ENCODE measurements at regions not wholly inside any gene's neighbourhood (a gene's known extent, or its start where the extent isn't known, plus 50 kb on each side); places are given as distances from the start of the nearest gene placed in this dataset.

GRCh38 chr3:28973609-28974008 lies 307.3 kb upstream of the RBMS3 start:
- H2AFZ ChIP-seq (ENCODE audit: low read depth, low read length): no peak overlapping the region
- peaks cover 5% of the 10 kb centered on the region for H3K9me3 ChIP-seq (ENCODE audit: low read length)
- H3K27me3 ChIP-seq (ENCODE audit: insufficient read depth, low read length): no peaks in the 10 kb centered on the region
- H3K36me3 ChIP-seq (ENCODE audit: insufficient read depth, low read length): no peaks in the 10 kb centered on the region
- H3K4me1 ChIP-seq (ENCODE audit: insufficient read depth, low read length): no peaks in the 10 kb centered on the region
- no peak overlapping the region for H3K4me3 ChIP-seq (ENCODE audit: low read length)

- no peaks in the 10 kb centered on the region for H3K36me3 ChIP-seq (ENCODE audit: insufficient read depth, low read length)
- H3K4me3 ChIP-seq (ENCODE audit: low read length): no peak overlapping the region
- no peak overlapping the region for H2AFZ ChIP-seq (ENCODE audit: low read depth, low read length)
- no peaks in the 10 kb centered on the region for H3K4me1 ChIP-seq (ENCODE audit: insufficient read depth, low read length)
- H3K9me3 ChIP-seq (ENCODE audit: low read length): no peaks in the 10 kb centered on the region
- H3K27me3 ChIP-seq (ENCODE audit: insufficient read depth, low read length): no peaks in the 10 kb centered on the region
Observed at GRCh38 chr3:28978092-28978491, 302.8 kb upstream of the RBMS3 start.

GRCh38 chr3:28980131-28980530 lies 300.7 kb upstream of the RBMS3 start:
- no peaks in the 10 kb centered on the region for H3K27me3 ChIP-seq (ENCODE audit: insufficient read depth, low read length)
- no peaks in the 10 kb centered on the region for H3K9me3 ChIP-seq (ENCODE audit: low read length)
- no peak overlapping the region for H2AFZ ChIP-seq (ENCODE audit: low read depth, low read length)
- H3K4me3 ChIP-seq (ENCODE audit: low read length): no peak overlapping the region
- H3K36me3 ChIP-seq (ENCODE audit: insufficient read depth, low read length): no peaks in the 10 kb centered on the region
- no peaks in the 10 kb centered on the region for H3K4me1 ChIP-seq (ENCODE audit: insufficient read depth, low read length)

GRCh38 chr3:28980631-28981030 lies 300.2 kb upstream of the RBMS3 start:
- no peak overlapping the region for H2AFZ ChIP-seq (ENCODE audit: low read depth, low read length)
- H3K36me3 ChIP-seq (ENCODE audit: insufficient read depth, low read length): no peaks in the 10 kb centered on the region
- H3K4me3 ChIP-seq (ENCODE audit: low read length): no peak overlapping the region
- no peaks in the 10 kb centered on the region for H3K9me3 ChIP-seq (ENCODE audit: low read length)
- no peaks in the 10 kb centered on the region for H3K4me1 ChIP-seq (ENCODE audit: insufficient read depth, low read length)
- H3K27me3 ChIP-seq (ENCODE audit: insufficient read depth, low read length): no peaks in the 10 kb centered on the region

- Histone ChIP-seq H3K4me1 (ENCODE audit: insufficient read depth, low read length) (no peaks in the 10 kb centered on the region), H3K27me3 (ENCODE audit: insufficient read depth, low read length) (no peaks in the 10 kb centered on the region), H3K4me3 (ENCODE audit: low read length) (no peak overlapping the region), H3K36me3 (ENCODE audit: insufficient read depth, low read length) (no peaks in the 10 kb centered on the region), H3K9me3 (ENCODE audit: low read length) (no peaks in the 10 kb centered on the region), H2AFZ (ENCODE audit: low read depth, low read length) (no peak overlapping the region)
Observed at GRCh38 chr3:28982906-28983305, 298.0 kb upstream of the RBMS3 start.

GRCh38 chr3:28986922-28987321 lies 293.9 kb upstream of the RBMS3 start:
- no peaks in the 10 kb centered on the region for H3K27me3 ChIP-seq (ENCODE audit: insufficient read depth, low read length)
- H3K4me1 ChIP-seq (ENCODE audit: insufficient read depth, low read length): no peaks in the 10 kb centered on the region
- no peaks in the 10 kb centered on the region for H3K9me3 ChIP-seq (ENCODE audit: low read length)
- no peak overlapping the region for H2AFZ ChIP-seq (ENCODE audit: low read depth, low read length)
- no peaks in the 10 kb centered on the region for H3K36me3 ChIP-seq (ENCODE audit: insufficient read depth, low read length)
- no peak overlapping the region for H3K4me3 ChIP-seq (ENCODE audit: low read length)

- Histone ChIP-seq H3K9me3 (ENCODE audit: low read length) (no peaks in the 10 kb centered on the region), H3K4me1 (ENCODE audit: insufficient read depth, low read length) (no peaks in the 10 kb centered on the region), H2AFZ (ENCODE audit: low read depth, low read length) (peak overlapping the region; percentile 47), H3K27me3 (ENCODE audit: insufficient read depth, low read length) (no peaks in the 10 kb centered on the region), H3K4me3 (ENCODE audit: low read length) (no peak overlapping the region), H3K36me3 (ENCODE audit: insufficient read depth, low read length) (no peaks in the 10 kb centered on the region)
Observed at GRCh38 chr3:28989646-28990089, 291.2 kb upstream of the RBMS3 start.

- H3K4me3 ChIP-seq (ENCODE audit: low read length): no peak overlapping the region
- no peaks in the 10 kb centered on the region for H3K4me1 ChIP-seq (ENCODE audit: insufficient read depth, low read length)
- no peaks in the 10 kb centered on the region for H3K27me3 ChIP-seq (ENCODE audit: insufficient read depth, low read length)
- H3K36me3 ChIP-seq (ENCODE audit: insufficient read depth, low read length): no peaks in the 10 kb centered on the region
- H3K9me3 ChIP-seq (ENCODE audit: low read length): no peaks in the 10 kb centered on the region
- no peak overlapping the region for H2AFZ ChIP-seq (ENCODE audit: low read depth, low read length)
Observed at GRCh38 chr3:28994161-28994905, 286.5 kb upstream of the RBMS3 start.

GRCh38 chr3:29004885-29005599 lies 275.8 kb upstream of the RBMS3 start:
- Histone ChIP-seq H3K4me1 (ENCODE audit: insufficient read depth, low read length) (no peaks in the 10 kb centered on the region), H3K36me3 (ENCODE audit: insufficient read depth, low read length) (no peaks in the 10 kb centered on the region), H3K27me3 (ENCODE audit: insufficient read depth, low read length) (no peaks in the 10 kb centered on the region), H2AFZ (ENCODE audit: low read depth, low read length) (no peak overlapping the region), H3K9me3 (ENCODE audit: low read length) (no peaks in the 10 kb centered on the region), H3K4me3 (ENCODE audit: low read length) (no peak overlapping the region)

- no peak overlapping the region for H2AFZ ChIP-seq (ENCODE audit: low read depth, low read length)
- no peaks in the 10 kb centered on the region for H3K36me3 ChIP-seq (ENCODE audit: insufficient read depth, low read length)
- no peak overlapping the region for H3K4me3 ChIP-seq (ENCODE audit: low read length)
- no peaks in the 10 kb centered on the region for H3K9me3 ChIP-seq (ENCODE audit: low read length)
- H3K27me3 ChIP-seq (ENCODE audit: insufficient read depth, low read length): no peaks in the 10 kb centered on the region
- no peaks in the 10 kb centered on the region for H3K4me1 ChIP-seq (ENCODE audit: insufficient read depth, low read length)
Observed at GRCh38 chr3:29005862-29006261, 275.0 kb upstream of the RBMS3 start.

- Histone ChIP-seq H3K4me3 (ENCODE audit: low read length) (no peak overlapping the region), H3K9me3 (ENCODE audit: low read length) (no peaks in the 10 kb centered on the region)
Observed at GRCh38 chr3:29011441-29011840, 269.4 kb upstream of the RBMS3 start.

GRCh38 chr3:29011966-29012365 lies 268.9 kb upstream of the RBMS3 start:
- no peak overlapping the region for H3K4me3 ChIP-seq (ENCODE audit: low read length)
- no peaks in the 10 kb centered on the region for H3K27me3 ChIP-seq (ENCODE audit: insufficient read depth, low read length)
- no peak overlapping the region for H2AFZ ChIP-seq (ENCODE audit: low read depth, low read length)
- no peaks in the 10 kb centered on the region for H3K9me3 ChIP-seq (ENCODE audit: low read length)
- H3K4me1 ChIP-seq (ENCODE audit: insufficient read depth, low read length): peaks cover 19% of the 10 kb centered on the region
- no peaks in the 10 kb centered on the region for H3K36me3 ChIP-seq (ENCODE audit: insufficient read depth, low read length)

More at GRCh38 chr3:29011441-29011840, 269.4 kb upstream of the RBMS3 start:
- H3K27me3 ChIP-seq (ENCODE audit: insufficient read depth, low read length): no peaks in the 10 kb centered on the region
- peaks cover 19% of the 10 kb centered on the region for H3K4me1 ChIP-seq (ENCODE audit: insufficient read depth, low read length)
- H3K36me3 ChIP-seq (ENCODE audit: insufficient read depth, low read length): no peaks in the 10 kb centered on the region
- no peak overlapping the region for H2AFZ ChIP-seq (ENCODE audit: low read depth, low read length)

GRCh38 chr3:29022976-29023375 lies 257.9 kb upstream of the RBMS3 start:
- H3K4me1 ChIP-seq (ENCODE audit: insufficient read depth, low read length): no peaks in the 10 kb centered on the region

More at GRCh38 chr3:29022976-29023375, 257.9 kb upstream of the RBMS3 start:
- no peak overlapping the region for H3K4me3 ChIP-seq (ENCODE audit: low read length)
- H3K9me3 ChIP-seq (ENCODE audit: low read length): no peaks in the 10 kb centered on the region
- H2AFZ ChIP-seq (ENCODE audit: low read depth, low read length): no peak overlapping the region
- H3K36me3 ChIP-seq (ENCODE audit: insufficient read depth, low read length): no peaks in the 10 kb centered on the region
- H3K27me3 ChIP-seq (ENCODE audit: insufficient read depth, low read length): no peaks in the 10 kb centered on the region

Data from neuron (in vitro differentiated cells).